NCI-H2107 treated with DMSO at 0.1 percent for 48 hours (cell line): ENCODE measurements at regions not wholly inside any gene's neighbourhood (a gene's known extent, or its start where the extent isn't known, plus 50 kb on each side); places are given as distances from the start of the nearest gene placed in this dataset.

Experiments used
- DNase-seq: peaks from one replicate; lab custom pipeline; 2025; ENCODE audit not compliant: unreplicated experiment; lab: John Stamatoyannopoulos, UW

- no peak for DNase-seq
Measured at GRCh38 chr4:10207116-10207515, 90.5 kb upstream of the WDR1 start.

DNA sequence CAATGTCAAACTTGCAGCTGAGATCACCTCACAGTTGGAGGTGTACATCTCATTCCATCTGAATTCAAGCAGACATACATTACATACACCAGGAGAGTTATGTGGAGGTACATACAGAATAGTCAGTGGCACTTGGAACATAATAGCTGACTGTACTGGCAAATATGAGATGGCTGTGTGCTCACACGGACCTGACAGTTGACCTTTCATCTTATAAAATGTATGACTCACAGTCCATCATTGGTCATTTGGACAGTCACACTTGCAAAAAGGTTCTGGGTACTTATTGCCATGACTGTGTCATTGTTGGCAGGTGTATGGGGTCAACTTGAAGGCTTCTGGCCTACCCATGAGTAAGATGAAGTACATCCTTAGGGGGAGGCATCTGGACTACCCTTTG is 88.6 kb upstream of the WDR1 start:
- no peak for DNase-seq

- no peak for DNase-seq
Measured at GRCh38 chr4:10204401-10205058, 87.9 kb upstream of the WDR1 start.

DNA sequence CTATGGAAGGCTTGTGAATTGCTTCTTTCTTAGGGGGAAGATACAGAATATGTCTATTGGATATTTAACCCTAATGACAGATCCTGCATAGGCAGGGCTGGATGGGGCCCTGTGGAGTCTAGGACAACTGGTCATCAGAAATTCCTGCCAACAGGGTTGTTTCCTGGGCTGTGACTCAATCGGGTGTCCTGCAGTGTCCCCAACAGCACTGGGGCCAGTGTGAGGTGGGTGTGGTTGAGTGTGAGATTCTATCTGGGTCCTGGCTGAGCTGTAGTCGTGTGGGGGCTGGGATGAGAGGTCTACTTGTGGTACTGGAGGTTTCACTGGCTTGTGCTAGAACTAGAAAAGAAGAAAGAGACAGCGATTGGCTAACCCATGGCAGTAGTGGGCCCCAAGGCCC is 87.3 kb upstream of the WDR1 start:
- no peak for DNase-seq

DNA sequence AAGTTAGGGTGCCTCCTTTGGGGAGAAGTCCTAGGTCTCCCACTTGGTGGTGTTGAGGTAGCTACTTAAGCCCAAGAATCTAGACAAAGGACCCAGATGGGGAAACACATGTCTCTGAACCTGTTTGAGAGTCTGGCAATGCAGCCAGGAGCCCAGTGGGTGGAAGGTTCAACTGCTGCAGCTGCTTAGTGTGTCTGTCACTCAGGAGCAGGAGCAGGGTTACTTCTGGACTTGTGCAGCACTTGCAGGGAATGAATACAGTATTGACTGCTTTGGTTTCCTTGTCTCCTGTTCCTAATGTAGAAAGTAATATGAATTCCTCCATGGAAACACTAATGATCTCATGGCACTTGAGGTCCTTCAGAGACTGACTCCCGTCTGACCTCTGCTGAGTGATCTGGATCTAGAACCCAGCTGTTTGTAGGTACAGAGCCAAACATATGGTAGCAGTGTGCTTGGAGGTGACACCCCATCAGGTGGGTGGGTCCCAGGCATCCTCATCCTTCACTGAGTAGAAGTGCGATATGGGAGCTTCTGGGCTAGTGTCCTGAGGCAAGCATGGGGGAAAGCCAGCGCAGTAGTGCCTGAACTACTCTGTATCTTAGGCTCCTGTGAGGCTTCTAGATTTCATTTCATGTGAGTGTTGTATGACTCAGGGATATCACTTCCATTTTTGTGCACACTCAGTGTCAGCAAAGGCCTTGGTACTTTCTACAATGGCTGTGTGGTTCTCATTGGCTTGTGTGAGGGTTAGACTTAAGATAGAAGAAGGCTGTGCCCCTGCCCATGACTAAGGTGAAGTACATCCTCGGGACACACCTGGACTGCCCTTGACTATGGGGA is 85.0 kb upstream of the WDR1 start:
- no peak for DNase-seq

GRCh38 chr4:10200869-10201268 is 84.3 kb upstream of the WDR1 start:
- DNase-seq, result no peak

DNA sequence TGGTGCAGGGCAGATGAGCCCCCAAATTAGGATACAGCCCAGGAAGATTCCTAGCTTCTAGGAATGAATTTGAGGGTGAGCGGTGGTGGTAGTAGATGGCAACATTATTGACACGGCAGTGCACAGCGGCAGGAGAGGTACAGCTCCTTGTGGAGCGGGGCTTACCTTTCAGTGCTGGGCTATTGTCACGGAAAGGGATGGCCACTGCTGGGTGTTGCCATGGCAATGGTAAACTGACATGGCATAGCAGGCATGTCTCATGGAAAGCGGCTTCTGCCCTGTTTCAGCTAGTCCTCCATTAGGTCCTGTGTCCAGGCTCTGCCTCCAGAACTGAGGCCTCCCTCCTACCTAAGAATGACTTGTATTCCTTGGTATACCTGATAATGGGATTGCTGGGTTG is 81.8 kb upstream of the WDR1 start:
- DNase-seq, result no peak

GRCh38 chr4:10197952-10198351 is 81.4 kb upstream of the WDR1 start:
- DNase-seq, result no peak

DNA sequence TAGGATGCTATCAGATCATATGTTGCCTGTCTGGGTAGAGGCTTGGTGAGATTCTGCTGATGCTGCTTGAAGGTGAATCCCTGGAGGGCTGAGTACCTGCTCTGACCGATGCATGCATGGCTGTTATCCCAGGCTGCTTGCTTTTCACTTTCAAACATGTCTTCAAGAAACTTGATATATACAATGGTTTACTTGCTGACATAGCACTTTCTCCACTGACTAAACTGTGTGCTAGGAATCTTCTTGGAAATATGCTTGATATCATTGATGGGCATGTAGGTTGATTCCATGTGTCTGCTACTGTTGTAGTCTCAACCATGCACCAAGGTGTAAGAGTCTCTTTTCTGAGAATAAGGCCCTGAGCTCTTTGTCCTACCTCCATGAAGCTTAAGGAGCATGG is 79.6 kb upstream of the WDR1 start:
- DNase-seq, result no peak

DNA sequence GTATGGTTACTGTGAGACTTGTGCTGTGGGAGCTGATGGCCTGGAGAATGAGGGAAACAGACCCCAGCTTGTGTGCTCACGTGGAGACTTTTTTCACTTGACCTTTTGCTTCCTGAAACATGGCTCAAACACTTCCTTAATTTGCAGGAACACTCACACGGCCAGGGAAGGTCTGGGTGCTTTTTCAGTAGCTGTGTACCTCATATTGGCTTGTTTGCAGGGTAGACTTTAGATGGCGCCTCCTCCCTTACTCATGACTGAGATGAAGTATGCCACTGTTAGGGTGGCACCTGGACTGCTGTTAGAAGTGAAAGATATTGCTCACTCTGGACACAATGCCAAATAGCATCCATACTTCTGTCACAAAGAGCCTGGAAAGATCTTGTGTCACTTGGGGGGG is 75.7 kb upstream of the WDR1 start:
- no peak for DNase-seq

GRCh38 chr4:10188400-10189004 is 71.9 kb upstream of the WDR1 start:
- no peak for DNase-seq

DNA sequence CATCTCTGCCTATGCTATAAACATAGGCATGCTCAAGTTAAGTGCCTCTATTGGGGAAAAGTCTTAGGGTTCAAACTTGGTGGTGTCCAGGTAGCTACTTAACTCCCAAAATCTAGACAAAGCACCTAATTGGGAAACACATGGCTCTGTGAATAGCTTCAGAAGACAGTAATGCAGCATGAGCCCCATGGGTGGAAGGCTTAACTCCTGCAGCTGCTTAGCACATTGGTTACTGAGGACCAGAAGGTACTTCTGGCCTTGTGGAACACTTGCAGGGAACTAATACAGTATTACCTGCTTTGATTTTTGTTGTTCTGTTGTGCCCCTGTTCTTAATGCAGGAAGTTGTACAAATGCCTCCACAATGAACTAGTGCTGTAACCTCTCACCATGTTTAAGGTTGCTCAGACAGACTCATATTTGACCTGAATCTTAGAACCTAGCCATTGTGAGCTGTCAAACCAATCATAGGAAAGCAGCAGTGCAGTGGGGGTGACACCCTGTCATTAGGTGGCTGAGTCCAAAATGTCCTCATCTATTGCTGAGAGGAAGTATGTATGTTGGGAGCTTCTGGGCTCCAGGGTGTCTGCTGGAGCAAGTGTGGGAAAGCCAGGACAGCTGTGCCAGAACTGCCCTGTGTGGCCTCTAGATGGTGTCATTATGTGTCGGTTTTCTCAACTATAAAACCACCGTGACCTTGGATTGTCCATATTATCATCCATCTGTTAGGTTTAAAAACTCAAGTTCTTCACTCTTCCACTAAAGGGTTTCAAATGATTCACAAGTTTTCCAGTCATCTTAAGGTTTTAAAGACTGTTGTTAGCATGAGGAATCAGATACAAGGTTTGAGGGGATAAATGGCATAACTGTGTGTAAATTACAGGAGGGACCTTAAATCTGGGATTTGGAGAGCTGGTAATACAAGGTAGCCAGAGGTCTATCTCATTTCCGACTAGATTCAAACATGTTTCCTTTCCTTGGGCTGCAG is 69.9 kb upstream of the WDR1 start:
- no peak for DNase-seq

GRCh38 chr4:10185518-10186227 is 69.1 kb upstream of the WDR1 start:
- no peak for DNase-seq

DNA sequence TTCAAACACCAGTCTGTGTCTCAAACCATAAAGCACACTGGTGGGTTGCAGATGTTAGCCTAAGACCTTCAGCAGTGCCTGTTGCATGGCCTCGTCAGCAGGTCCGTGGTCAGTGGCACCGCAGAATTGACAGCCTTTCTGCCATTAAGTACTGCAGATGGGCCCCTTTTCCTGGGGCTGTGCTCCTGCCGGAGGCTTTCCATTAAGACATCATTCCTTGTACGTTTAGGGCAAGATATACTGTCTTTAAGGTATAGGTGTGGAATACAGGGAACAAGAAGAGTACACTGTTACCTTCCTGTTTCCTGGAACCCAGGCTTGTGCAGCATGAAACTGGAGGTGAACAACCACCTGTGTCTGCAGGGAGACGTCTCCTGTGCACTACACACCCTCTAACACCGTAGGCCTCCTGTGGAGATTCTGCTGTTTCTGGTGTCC is 67.9 kb upstream of the WDR1 start:
- no peak for DNase-seq

- DNase-seq, result no peak
Measured at GRCh38 chr4:10184041-10184440, 67.4 kb upstream of the WDR1 start.

GRCh38 chr4:10183462-10183861 is 66.9 kb upstream of the WDR1 start:
- DNase-seq, result no peak

GRCh38 chr4:10182446-10183424 is 66.1 kb upstream of the WDR1 start:
- no peak for DNase-seq

DNA sequence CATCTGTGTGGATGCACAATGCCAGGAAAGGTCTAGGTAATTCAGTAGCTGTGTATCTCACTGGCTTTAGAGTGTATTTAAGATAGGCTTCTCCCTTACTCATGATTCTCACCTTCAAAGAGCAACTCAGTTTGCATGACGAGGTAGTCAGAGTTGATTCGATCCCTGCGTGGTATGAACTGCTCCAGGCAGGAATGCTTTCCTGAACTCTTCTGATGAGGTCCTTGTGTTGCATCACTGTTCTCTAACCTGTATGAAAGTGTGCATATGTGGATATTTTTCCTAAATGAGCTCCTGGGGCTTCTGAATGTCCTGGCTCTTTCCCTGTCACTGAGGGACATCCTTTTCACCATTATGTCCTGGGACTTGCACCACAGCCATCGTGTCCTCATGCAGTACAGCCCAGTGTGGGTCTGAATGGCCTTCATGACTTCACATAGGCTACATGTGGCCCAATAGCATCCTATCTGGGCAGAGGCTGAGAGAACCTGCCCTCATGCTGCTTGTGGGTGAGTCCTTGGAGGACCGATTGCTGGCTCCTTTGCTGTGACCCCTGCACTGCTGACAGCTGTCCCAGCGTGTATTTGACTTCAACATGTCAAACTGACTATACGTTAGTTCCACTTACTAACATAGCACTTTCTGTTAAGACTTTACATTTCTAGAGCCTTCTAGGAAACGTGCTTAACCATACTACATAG is 65.3 kb upstream of the WDR1 start:
- no peak for DNase-seq
